ENCODE measurements at regions not wholly inside any gene's neighbourhood (a gene's known extent, or its start where the extent isn't known, plus 50 kb on each side); places are given as distances from the start of the nearest gene placed in this dataset.
"Not testable (repeated sequence)": the region's sequence is repeated elsewhere in the genome, so short reads cannot be mapped to it uniquely, and the experiment has no call there.

DNA sequence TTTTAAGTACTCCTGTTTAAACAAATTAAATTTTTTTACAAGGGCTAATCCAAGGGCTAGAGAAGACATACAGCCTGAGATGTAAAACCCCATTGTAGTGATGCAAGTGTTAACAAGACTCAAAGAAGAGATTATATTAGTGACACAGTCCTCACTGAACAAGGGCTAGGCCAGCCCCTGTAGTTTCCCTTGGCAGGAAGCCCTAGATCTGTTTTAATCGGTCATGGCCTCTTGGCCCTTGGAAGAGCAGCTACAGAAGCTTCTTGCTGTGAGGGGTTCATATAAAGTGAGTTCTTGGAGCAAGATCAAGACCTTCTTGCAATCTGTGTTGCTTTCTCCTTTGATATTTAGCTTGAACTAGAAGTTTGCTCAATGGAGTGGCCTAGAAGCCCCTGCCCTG lies 1339.4 kb downstream of the XPNPEP1 start:
- no peak for DNase-seq (ENCODE audit: low read depth in 4 of 4, low spot score in 2 of 4)

DNA sequence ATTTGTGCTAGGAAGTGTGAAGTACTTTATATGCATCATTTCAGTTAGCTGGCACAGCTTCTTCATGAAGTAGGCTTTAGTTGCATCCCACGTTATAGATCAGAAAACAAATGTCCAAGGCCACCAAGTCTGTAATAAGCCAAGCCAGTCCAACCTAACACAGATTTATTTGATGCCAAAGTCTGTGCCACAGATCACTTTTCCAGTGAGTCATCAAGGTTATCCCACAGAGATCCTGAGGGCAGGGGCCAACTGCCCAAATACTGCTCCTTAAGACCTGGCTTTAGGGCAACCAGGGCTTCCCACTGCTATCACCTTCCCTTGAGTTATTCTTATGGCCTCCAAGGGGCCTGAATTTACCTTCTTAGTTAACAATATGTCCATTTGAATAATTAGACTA lies 1340.4 kb downstream of the XPNPEP1 start:
- DNase-seq (ENCODE audit: low read depth in 4 of 4, low spot score in 2 of 4) = no peak

DNA sequence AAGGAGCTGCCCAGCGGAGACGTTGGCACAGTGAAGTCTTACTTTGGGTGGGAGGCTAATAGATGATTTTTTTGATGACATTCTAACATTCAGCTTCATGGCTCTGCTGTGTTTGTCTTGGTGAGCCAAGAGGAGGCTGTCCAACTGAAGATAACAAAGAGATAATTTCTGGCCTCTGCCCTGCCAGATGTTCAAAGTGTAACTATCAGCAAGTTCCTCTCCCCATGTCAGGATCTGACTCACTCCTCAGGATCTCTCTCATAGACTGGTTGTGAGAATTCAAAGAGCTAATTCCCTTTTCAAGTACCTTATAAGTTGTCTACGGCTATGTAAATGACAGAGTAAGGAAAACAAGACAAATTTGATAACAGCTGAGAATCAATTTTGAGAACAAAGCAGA lies 1340.9 kb downstream of the XPNPEP1 start:
- no peak for DNase-seq (ENCODE audit: low read depth in 4 of 4, low spot score in 2 of 4)

DNA sequence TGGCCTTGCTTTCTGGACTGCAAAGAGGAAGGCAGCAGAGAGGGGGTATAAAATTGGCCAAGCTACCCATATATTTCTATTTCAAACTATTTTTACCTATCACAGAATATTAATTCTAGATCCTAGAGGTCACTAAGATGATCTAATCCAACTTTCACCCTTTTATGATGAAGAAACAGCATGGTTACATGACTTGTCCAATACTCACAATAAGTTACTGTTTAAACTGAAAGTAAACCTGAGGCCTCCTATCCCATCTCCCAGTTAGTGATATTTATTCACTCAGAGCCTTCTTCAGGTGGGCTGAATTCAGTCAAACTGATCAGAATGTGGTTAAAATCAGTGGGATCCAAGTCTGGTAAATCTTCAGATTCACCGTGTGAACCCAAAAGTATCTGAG lies 1345.1 kb downstream of the XPNPEP1 start:
- DNase-seq (ENCODE audit: low read depth in 4 of 4, low spot score in 2 of 4) = no peak

DNA sequence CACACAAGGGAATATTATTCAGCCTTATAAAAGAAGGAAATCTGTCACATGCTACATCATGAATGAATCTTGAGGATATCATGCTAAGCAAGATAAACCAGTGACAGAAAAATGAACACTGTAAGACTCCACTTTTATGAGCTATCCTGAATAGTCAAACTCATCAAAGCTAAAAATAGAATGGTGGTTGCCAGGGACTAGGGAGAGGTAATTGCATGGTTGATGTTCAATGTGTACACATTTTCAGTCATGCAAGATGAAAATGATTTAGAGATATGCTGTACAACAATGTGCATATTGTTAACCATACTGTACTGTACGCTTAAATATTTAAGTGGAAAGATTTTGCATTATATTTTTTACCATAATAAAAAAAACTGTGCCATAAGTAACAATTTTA lies 1349.1 kb downstream of the XPNPEP1 start:
- DNase-seq (ENCODE audit: low read depth in 4 of 4, low spot score in 2 of 4) = no peak

DNA sequence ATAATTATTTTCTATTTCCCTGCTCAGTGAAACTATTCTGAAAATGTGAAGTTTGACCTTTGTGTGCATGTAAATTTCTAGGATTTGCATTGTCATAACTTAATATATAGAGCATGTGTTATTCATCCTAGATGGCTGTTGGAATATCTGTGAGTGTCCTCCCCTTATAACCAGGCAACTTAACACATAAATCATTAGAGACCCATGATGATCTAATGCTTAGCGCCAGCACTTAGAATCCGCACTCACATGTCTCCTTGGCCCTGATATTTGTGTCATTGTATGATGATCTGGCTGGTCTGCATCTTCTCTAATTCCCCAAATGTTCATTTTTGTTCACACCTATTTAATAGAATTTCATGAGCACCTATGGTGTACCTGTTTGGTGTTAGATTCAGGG lies 1354.5 kb downstream of the XPNPEP1 start:
- no peak for DNase-seq (ENCODE audit: low read depth in 4 of 4, low spot score in 2 of 4)

DNA sequence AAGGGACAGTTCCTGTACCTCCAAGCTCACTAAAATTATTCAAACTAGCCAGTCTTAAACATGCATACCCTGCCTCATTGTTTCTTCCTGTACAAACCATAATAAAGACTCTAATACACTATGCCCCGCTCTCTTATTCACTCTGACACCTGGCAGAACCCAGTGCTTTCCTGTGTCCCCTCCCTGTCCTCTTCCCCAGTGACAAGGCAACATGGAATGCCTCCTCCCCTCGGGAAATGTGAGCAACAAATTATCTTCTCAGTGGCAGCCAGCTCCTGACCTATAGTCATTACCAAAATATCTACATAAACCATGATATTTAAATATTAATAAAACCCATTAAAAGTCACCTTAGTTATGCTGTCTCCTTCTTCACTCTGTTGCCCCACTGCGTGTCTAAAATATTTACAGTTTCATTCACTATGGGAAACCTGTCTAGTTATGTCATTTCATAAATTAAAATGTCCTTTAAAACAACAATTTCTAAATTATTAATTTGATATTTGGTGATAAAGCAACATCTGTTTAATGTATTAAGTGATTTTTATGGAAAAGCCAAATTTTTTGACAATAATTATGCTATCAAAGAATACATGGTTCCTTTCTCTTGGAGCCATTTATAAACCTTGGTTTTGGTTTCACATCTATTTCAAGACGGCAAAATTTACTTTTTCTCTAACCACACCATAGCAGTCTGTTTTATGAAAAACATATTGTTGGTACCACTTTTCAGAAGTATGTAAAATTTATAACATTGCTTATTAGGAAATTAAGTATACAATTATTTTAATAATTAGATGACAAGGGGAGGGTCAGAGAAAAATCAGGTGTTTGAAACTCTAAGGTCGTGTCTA lies 1355.2 kb downstream of the XPNPEP1 start:
- DNase-seq (ENCODE audit: low read depth in 4 of 4, low spot score in 2 of 4) = no peak

DNA sequence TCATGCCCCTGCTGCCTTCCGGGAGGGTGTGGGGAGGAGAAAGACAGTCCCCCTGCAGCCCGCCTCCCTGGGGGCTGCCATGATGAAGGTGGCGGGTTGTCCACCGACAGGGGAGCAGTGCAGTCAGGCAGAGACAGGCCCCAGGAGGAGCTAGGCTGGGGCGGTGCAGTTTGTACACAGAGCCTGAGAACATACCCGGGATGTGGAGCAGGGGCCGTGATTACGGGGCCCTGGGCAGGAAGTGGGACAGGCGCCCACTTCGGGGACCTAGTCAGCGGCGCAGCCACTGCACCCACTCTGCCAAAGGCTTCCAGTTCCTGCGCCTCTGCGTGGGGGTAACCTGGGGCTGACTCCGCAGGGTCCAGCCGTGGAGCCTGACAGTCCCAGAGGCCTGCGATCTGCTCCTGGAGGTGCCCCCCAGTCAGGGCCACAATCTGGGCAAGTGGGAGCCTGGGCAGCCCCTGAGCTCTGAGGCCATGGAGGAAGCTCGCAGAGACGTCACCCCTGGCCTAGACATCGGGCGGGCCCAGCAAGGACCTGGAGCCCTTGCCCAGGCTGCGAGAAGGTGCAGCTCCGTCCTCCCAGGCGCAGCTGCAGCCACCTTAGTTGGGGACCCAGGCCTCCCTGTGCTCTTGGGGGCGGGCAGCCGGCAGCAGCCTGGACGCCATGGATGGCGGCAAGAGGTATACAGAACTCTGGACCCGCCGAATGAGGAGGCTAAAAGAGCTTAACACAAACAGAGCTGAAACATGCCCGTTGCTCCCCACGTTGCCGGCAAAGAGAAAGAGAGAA lies 1356.8 kb downstream of the XPNPEP1 start:
- no peak for DNase-seq (ENCODE audit: low read depth in 4 of 4, low spot score in 2 of 4)

DNA sequence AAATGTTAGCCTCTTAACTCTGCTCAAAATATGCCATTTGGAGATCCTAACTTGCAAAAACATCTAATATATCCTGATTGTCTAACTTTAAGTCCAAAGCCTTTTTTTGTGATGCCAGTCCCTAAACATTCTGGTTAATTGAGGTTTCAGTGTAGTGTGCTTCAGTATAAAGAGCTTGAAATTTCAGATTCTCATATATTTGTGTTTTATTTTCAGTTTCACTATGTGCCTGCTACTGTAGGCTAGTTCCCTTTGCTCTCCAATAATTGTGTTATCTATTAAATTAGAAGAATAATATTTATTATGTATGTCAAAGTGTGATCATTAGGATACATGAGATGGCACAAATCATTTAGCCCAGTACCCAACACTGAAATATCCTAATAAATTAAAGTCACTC lies 1361.2 kb downstream of the XPNPEP1 start:
- DNase-seq (ENCODE audit: low read depth in 4 of 4, low spot score in 2 of 4) = no peak

DNA sequence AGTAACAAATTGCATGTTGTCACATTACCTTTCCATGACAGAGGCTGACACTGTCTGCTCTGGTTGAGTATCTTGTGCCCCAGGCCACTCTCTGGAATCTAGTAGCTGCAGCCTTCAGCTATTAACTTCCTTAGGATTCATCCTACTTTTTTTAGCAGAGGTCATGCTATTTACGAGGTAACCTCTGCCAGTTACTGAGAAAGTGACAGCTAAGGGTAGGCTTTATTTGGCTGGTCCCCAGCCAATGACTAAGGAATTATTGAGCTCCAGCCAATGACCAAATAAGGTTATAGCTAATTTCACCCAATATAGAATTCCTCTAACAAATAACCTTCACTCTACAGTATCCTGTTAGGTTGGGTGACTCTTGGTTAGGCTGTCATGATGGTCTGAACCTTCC lies 1361.7 kb downstream of the XPNPEP1 start:
- no peak for DNase-seq (ENCODE audit: low read depth in 4 of 4, low spot score in 2 of 4)

DNA sequence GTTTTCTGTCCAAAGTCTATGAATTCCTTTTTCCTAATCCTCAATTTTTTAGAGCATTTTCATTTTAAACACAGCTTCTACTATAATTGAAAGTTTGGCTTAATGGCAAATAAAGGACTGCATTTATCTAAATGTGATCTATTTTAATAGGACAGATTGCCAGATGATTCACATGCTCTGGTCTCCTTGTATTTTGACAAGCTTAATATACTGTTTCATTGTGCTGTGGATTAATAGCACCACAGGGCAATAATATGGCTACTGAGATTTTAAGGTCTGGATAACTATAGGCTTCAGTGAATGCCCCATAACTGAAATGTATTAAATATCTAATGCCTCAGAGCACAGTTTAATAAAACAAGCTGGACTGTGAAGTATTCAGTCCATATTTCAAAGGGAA lies 1362.8 kb downstream of the XPNPEP1 start:
- no peak for DNase-seq (ENCODE audit: low read depth in 4 of 4, low spot score in 2 of 4)

DNA sequence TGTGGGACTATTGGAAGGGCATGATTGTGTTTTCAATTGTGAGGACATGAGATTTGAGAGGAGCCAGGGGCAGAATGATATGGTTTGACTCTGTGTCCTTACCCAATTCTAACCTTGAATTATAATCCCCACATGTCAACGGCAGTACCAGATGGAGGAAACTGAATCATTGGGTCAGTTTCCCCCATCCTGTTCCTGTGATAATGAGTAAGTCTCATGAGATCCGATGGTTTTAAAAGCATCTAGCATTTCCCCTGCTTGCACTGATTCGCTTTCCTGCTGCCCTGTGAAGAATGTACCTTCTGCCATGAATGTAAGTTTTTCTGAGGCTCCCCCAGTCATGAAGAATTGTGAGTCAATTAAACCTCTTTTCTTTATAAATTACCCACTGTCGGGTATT lies 1367.1 kb downstream of the XPNPEP1 start:
- no peak for DNase-seq (ENCODE audit: low read depth in 4 of 4, low spot score in 2 of 4)

DNA sequence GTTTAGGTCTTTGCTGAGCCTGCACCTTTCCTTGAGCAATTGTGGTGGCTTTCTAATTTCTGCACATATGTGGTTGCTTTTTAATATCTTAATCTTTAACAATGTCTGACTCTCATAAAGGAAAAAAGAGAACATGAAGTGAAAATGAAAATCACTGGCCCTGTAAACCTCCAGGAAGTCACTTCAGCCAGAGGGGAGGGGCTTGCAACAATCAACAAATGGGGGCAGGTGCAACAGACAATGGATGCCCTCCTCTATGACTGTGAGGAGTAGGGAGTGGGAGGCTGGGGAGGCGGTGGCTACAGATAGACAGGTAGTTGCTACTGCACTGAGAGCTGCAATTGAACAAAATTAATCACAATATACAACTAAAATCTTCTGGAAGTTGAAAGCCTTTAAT lies 1377.4 kb downstream of the XPNPEP1 start:
- DNase-seq (ENCODE audit: low read depth in 4 of 4, low spot score in 2 of 4) = no peak

DNA sequence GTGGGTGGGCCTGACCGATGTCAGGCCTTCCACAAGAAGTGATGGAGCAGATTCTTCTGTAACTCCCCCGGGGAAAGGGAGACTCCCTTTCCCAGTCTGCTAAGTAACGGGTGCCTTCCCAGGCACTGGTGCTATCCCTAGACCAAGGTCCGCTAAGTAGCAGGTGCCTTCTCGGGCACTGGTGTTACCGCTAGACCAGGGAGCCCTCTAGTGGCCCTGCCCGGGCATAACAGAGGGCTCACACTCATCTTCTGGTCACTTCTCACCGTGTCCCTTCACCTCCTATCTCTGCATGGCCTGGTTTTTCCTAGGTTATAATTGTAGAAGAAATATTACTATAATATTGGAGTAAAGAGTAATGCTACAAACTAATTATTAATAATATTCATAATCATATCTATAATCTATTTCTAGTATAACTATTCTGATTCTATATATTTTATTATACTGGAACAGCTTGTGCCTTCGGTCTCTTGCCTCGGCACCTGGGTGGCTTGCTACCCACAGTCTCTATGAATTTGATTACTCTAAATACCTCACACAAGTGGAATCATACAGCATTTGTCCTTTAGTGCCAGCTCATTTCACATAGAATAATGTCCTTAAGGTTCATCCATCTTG lies 1378.7 kb downstream of the XPNPEP1 start:
- DNase-seq (ENCODE audit: low read depth in 4 of 4, low spot score in 2 of 4) = peak in 3 of 4 donors; percentile 24 to 27 (median 26)

DNA sequence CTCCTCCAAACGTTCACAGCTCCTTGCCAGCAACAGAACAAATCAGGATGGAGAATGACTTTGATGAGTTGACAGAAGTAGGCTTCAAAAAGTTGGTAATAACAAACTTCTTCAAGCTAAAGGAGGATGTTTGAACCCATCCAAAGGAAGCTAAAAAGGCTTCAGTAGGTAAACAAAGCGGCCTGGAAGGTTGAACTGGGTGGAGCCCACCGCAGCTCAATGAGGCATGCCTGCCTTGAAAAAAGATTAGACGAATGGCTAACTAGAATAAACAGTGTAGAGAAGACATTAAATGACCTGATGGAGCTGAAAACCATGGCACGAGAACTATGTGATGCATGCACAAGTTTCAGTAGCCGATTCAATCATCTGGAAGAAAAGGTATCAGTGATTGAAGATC lies 1369.0 kb upstream of the SORCS1 start:
- DNase-seq (ENCODE audit: low read depth in 4 of 4, low spot score in 2 of 4) = not testable (repeated sequence)

DNA sequence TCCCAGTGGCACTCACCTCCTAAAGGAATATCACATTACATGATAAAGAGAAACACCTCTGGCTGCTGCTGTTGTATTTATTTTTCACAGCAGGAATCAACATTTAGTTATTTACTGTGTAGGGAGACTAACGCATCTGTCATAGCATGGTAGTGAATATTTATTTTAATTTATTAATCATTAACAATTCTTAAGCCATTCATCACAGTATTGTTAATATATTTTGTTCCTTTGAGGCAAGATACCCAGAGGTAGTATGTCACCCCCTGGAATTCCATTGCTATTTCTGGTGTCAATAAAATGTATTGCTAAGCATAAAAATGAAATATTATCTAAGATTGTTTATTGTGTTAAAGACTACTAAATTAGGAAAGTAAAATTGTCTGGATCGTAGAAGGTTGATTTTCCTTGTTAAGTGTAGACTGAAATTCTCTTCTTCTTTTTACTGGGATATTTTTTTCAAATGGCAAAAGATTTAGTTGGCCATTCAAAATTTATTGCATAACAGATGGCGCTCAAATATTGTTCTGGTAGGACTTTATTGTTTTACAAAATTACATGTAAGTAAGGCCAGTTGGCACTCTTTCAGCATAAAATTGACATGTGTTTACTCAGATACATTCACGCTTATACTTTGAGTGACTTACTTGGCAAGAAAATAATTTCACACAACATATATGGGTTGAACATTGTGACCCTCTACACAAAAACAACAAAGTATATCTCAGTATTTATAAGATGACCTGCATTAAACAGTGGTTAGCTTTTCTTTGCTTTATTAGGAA lies 1358.7 kb upstream of the SORCS1 start:
- no peak for DNase-seq (ENCODE audit: low read depth in 4 of 4, low spot score in 2 of 4)

DNA sequence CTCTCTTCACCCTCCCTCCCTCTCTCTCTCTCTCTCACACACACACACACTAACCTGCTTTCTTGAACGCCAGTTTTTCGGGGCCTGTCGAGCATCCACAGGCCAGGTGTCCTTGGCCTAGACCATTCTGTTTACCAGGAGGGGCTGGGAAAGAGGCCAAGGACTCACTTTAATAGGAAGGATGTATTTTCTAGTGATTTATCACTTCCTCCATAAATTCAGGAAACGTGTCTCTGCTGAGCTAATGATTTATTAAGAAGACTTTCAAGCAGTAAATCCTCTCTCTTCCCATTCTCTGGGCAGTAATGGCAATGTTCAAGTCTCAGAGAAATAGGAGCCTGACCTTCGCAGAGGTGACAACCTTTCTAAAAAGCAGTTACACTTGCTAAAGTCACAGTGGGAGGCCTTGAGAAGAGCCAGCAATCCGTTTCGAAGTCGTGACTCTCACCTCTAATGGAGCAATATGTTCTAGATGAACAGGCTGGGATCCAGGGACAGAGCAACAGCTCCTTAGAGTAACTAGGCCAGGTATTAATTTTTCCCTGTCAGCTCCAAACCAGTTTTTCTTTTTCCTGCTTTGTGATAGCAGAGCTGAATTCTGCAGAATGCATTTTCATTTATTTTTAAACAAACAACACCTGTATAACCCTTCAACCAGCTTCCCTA lies 1357.5 kb upstream of the SORCS1 start:
- peak in 3 of 4 donors; percentile 21 to 25 (median 21) for DNase-seq (ENCODE audit: low read depth in 4 of 4, low spot score in 2 of 4)

DNA sequence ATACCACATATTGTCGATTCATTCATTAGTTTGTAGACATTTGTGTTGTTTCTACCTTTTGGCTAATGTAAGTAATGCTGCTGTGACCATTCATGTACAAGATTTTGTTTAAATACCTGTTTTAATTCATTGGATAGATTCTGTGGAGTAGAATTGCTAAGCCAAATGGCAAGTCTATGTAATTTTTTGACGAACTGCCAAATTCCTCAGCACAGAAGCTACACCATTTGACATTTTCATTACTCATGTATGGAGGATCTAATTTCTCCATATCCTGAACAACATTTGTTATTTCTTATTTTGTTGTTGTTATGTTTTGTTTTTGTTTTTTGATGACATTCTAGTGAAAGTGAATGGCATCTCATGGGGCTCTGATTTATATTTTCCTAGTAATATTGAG lies 1351.3 kb upstream of the SORCS1 start:
- DNase-seq (ENCODE audit: low read depth in 4 of 4, low spot score in 2 of 4) = no peak

DNA sequence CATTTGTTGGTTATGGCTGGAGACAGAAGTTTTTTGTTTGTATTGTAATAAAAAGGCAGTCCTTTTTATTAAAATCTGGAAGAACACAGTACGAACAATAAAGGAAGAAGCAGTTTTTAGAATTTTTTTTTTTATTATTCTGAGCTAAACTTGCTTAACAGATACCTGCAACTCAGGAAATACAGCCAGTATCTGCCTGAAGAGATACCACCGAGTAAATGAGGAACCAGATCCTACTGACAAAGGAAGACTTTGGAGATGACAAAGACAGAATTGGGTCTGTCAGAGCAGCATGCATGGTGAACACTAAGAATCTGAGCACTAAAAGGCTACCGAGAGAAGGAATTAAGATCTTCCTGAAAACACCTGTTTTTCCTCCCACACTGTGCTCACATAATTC lies 1335.9 kb upstream of the SORCS1 start:
- DNase-seq (ENCODE audit: low read depth in 4 of 4, low spot score in 2 of 4) = no peak

DNA sequence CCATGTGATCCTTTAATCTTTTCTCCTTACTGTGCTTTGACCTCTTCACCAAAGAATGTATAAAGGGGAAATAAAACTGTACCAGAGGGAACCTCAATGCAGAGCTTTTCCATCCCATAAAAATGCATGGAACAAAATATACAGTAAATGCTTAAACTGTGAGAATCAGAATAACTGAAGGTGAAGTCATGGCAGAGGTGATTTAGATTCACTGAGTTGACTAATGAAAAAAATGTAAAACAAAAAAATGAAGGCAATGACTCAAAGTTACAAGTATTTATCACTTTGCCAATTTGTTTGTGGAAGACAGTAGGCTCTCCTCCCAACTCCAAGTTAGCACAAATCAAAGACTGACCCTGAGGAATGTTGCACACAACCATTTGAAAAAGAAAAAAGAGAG lies 1331.6 kb upstream of the SORCS1 start:
- DNase-seq (ENCODE audit: low read depth in 4 of 4, low spot score in 2 of 4) = no peak

Data from left renal cortex interstitium (tissue), 4 donors.